ENCODE measurements at regions not wholly inside any gene's neighbourhood (a gene's known extent, or its start where the extent isn't known, plus 50 kb on each side); places are given as distances from the start of the nearest gene placed in this dataset.

DNA sequence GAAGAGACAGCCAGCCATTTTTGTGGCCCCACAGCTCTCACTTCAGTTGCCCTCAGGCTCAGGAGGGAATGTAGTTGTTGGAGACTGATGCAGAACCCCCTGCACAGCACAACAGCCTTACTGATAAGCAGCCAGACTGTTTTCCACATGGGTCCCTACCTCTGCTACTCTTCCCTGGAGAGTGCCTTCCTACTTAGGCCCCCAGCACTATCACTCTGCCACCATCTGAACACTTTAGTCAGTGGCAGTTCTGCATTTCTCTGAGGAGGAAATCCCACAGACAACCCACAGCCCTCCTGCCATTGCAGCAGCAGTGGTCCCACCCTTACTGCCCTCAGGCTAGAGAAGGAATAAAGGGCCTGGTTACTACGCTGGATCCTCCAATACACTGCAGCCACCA lies 61.8 kb upstream of the PTPRD start:
- Histone ChIP-seq H3K36me3 (replicated peaks; ENCODE audit: insufficient read depth, low read length) (no peaks in the 10 kb centered on the region), H3K4me2 (ENCODE audit: low read depth, low read length) (no peak overlapping the region), H3K9me2 (replicated peaks; ENCODE audit: insufficient read depth, low read length) (no peaks in the 10 kb centered on the region), H3K9ac (ENCODE audit: low read length) (no peak overlapping the region), H4K20me1 (ENCODE audit: insufficient read depth, low read length) (no peaks in the 10 kb centered on the region), H3K27ac (ENCODE audit: low read length) (no peak overlapping the region), H3K27me3 (replicated peaks; ENCODE audit: insufficient read depth, low read length) (no peaks in the 10 kb centered on the region), H3K9me3 (replicated peaks; ENCODE audit: insufficient read depth, low read length) (no peaks in the 10 kb centered on the region), H2AFZ (ENCODE audit: low read length) (no peak overlapping the region), H3F3A (ENCODE audit: insufficient read depth, low read length) (no peaks in the 10 kb centered on the region), H3K79me2 (ENCODE audit: low read length) (no peaks in the 10 kb centered on the region), H3K4me1 (ENCODE audit: low read length) (no peaks in the 10 kb centered on the region), H3K4me3 (ENCODE audit: low read length) (no peak overlapping the region)
- TF ChIP-seq EZH2phosphoT487 (IDR thresholded peaks at IDR 0.05; ENCODE audit: low read length): no peak
- TF ChIP-seq, protein P1, sequence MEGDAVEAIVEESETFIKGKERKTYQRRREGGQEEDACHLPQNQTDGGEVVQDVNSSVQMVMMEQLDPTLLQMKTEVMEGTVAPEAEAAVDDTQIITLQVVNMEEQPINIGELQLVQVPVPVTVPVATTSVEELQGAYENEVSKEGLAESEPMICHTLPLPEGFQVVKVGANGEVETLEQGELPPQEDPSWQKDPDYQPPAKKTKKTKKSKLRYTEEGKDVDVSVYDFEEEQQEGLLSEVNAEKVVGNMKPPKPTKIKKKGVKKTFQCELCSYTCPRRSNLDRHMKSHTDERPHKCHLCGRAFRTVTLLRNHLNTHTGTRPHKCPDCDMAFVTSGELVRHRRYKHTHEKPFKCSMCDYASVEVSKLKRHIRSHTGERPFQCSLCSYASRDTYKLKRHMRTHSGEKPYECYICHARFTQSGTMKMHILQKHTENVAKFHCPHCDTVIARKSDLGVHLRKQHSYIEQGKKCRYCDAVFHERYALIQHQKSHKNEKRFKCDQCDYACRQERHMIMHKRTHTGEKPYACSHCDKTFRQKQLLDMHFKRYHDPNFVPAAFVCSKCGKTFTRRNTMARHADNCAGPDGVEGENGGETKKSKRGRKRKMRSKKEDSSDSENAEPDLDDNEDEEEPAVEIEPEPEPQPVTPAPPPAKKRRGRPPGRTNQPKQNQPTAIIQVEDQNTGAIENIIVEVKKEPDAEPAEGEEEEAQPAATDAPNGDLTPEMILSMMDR (IDR thresholded peaks at IDR 0.05; ENCODE audit: low read length): no peak
- no peak for TF ChIP-seq EZH2 (optimal IDR thresholded peaks at IDR 0.05; ENCODE audit: low read depth, low read length)
- DNase-seq: no peak

DNA sequence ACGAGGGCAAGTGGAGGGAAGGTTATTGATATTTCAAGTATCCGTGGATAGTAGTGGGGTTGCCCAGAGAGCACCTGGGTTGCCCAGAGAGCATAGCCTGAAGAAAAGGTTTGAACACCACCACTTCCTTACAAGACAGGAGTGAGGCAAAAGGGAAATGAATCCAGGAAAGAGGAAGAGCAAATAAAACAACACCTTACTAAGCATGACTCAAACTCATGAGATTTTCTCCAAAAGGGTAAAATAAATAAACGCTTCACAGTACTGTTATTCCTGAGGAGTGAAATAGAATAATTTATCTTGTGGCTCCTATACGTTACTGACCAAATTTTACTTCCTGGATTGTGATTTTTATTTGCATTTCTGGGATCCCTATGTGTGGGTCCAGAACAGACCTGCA lies 65.2 kb upstream of the PTPRD start:
- H4K20me1 ChIP-seq (ENCODE audit: insufficient read depth, low read length): no peaks in the 10 kb centered on the region
- H2AFZ ChIP-seq (ENCODE audit: low read length): no peak overlapping the region
- no peak overlapping the region for H3K4me2 ChIP-seq (ENCODE audit: low read depth, low read length)
- no peaks in the 10 kb centered on the region for H3K79me2 ChIP-seq (ENCODE audit: low read length)
- H3K9me3 ChIP-seq (replicated peaks; ENCODE audit: insufficient read depth, low read length): no peaks in the 10 kb centered on the region
- H3K4me1 ChIP-seq (ENCODE audit: low read length): no peaks in the 10 kb centered on the region
- TF ChIP-seq EZH2phosphoT487 (IDR thresholded peaks at IDR 0.05; ENCODE audit: low read length) (no peak), EZH2 (optimal IDR thresholded peaks at IDR 0.05; ENCODE audit: low read depth, low read length) (no peak)
- TF ChIP-seq, protein P1 (IDR thresholded peaks at IDR 0.05; ENCODE audit: low read length): no peak
- no peaks in the 10 kb centered on the region for H3F3A ChIP-seq (ENCODE audit: insufficient read depth, low read length)
- H3K27me3 ChIP-seq (replicated peaks; ENCODE audit: insufficient read depth, low read length): no peaks in the 10 kb centered on the region
- H3K27ac ChIP-seq (ENCODE audit: low read length): no peak overlapping the region
- H3K9ac ChIP-seq (ENCODE audit: low read length): no peak overlapping the region
- no peak for DNase-seq
- no peaks in the 10 kb centered on the region for H3K36me3 ChIP-seq (replicated peaks; ENCODE audit: insufficient read depth, low read length)
- H3K9me2 ChIP-seq (replicated peaks; ENCODE audit: insufficient read depth, low read length): no peaks in the 10 kb centered on the region
- H3K4me3 ChIP-seq (ENCODE audit: low read length): no peak overlapping the region

DNA sequence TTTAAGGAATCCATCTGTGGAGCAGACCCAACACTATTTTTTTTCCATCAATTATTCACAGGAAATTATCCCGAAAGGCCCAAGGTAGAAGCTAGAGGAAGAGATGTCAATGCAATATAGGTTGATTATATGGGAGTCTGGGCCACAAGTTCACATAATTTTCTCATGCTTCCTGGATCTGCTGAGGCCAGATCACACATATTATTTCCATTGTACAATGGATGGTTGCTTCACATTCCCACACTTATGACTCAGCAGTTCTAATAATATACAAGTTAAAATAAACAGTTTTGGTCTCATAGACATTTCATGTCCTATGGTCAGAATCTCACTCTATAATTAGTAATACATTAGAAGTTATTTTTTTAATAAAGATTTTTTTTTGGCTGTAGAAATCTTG lies 66.0 kb upstream of the PTPRD start:
- Histone ChIP-seq H3K36me3 (replicated peaks; ENCODE audit: insufficient read depth, low read length) (no peaks in the 10 kb centered on the region), H3K9me2 (replicated peaks; ENCODE audit: insufficient read depth, low read length) (no peaks in the 10 kb centered on the region), H3K9me3 (replicated peaks; ENCODE audit: insufficient read depth, low read length) (no peaks in the 10 kb centered on the region), H3K27me3 (replicated peaks; ENCODE audit: insufficient read depth, low read length) (no peaks in the 10 kb centered on the region), H3K4me2 (ENCODE audit: low read depth, low read length) (no peak overlapping the region), H3K79me2 (ENCODE audit: low read length) (no peaks in the 10 kb centered on the region), H3F3A (ENCODE audit: insufficient read depth, low read length) (no peaks in the 10 kb centered on the region), H3K4me3 (ENCODE audit: low read length) (no peak overlapping the region), H3K9ac (ENCODE audit: low read length) (no peak overlapping the region), H2AFZ (ENCODE audit: low read length) (no peak overlapping the region), H3K27ac (ENCODE audit: low read length) (no peak overlapping the region), H4K20me1 (ENCODE audit: insufficient read depth, low read length) (no peaks in the 10 kb centered on the region), H3K4me1 (ENCODE audit: low read length) (no peaks in the 10 kb centered on the region)
- TF ChIP-seq, protein P1 (IDR thresholded peaks at IDR 0.05; ENCODE audit: low read length): no peak
- no peak for TF ChIP-seq EZH2 (optimal IDR thresholded peaks at IDR 0.05; ENCODE audit: low read depth, low read length)
- TF ChIP-seq EZH2phosphoT487 (IDR thresholded peaks at IDR 0.05; ENCODE audit: low read length): no peak
- no peak for DNase-seq

Measured in MM.1S (cell line).